GM18517 (cell line): ENCODE measurements at regions not wholly inside any gene's neighbourhood (a gene's known extent, or its start where the extent isn't known, plus 50 kb on each side); places are given as distances from the start of the nearest gene placed in this dataset.

Experiments
- ATAC-seq: cut with Tn5 transposase; IDR thresholded peaks from one replicate; pipeline ENCODE4 v1.9.1; 2021; ENCODE audit warnings: mild to moderate bottlenecking, moderate library complexity; ENCODE audit not compliant: unreplicated experiment

DNA sequence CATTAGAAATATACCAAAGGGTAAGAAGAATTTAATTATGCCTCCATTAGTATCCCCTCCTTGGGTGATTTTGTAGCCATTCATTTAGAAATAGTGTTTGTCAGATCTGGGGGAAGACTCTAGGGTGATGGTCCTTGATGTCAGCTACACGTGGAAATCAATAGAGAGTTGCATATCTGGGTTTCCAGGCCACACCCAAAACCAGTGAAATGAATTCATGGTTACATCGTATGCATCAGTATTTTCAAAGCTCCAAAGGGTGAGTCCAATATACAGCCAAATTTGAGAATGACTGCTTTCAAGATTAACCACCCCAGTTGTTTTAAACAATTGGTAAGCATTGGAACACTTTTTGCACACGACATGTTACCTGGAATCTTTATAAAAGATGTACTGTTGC, 173.4 kb upstream of the SGCD start:
- ATAC-seq = no peak

DNA sequence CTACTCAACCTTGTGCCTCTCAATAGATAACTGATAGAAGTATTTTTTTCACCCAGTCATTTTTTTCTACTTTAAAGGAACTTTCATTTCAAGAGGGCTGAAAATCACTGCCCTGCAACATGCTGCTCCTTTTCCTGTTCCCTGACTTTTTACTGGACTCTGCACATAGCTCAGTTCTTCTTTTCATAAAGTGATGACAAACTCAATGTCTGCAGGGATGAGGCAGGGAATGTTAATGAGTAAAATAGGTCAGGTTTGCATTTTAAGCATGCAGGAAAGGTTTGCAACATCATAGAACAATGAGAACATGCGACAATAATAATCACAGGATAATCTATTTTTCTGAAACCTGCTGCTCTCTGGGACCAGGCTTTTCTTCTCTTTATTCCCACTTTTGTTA, 172.2 kb upstream of the SGCD start:
- no peak for ATAC-seq

DNA sequence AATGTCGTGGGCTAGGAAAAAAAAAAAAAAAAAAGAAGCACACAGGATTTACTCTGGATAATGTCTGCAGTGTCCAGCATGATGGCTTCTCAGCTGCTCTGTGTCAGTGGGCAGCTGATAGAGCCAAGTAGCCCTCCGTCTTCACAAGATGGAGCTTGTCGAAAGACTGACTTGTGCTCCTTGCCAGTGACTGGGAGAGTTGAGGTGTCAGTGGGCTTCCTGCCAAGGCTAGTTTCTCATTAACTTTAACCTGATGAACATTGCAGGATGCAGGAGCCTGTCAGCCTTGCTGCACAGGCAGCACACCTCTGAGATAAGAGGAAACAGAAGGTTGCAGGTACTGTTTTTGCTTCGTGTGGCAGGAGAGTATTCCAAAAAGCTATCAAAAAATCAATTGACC, 171.4 kb upstream of the SGCD start:
- ATAC-seq = no peak

DNA sequence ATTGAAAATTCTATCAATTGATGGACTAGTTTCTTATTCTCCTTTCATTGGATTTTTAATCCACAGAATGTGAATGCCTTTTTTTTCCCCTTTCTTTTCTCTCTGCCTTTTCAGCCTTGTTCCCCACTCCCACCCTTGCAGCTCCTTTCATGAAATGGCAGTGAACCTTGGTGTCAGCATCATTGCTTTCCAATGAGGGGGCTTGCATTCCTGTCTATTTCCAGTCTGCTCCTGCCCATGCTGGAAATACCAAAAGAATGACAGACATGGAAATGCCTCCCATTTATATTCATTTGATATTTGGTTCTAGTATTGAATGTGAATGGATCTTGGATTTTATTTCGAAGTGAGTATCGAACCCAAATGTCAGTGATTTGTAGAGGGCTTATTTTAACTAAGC, 162.7 kb upstream of the SGCD start:
- ATAC-seq = no peak

DNA sequence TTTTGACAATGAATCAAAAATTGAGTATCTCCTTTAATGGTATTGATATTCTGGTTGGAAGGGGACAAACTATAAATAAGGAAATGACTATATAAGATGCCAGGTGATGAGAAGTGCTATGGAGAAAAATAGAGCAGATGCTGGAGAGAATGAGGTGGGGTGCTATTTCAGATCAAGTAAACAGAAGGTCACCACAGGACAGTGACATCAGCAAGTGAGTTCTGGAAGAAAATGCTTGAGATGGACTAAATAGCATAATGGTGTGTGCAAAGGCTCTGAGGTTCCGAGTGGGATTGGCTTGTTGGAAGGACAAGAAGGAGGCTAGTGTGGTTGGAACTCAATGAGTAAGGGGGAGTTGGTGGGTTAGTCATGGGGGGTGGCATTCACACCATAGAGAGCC, 157.5 kb upstream of the SGCD start:
- ATAC-seq = no peak

DNA sequence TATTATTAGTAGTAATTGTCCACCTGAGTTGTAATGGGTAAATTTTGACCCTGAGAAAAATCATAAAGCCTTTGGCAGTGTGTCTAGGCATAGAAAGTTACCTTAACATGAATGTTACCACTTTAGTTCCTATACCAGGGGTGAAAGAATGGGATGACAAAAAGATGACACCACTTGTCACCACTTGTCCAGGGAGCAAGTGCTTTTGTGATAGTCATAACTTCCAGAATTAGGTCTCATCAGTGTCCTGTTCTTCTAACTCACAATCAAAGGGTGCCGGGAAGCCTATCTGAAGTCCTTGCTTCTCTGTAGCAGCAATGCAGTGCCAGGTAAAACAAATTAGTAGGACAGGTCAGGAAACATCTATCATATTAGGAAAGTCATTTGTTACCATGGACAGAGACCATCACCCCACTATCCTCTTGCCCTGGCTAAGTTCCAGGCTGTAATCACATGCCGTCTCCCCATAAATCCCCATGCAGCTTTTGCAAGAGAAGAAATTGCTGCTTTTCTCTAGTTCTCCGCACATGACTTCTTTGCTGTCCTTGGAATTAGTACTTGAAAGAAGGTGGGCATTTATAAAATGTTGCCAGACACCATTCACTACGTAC, 156.5 kb upstream of the SGCD start:
- no peak for ATAC-seq

DNA sequence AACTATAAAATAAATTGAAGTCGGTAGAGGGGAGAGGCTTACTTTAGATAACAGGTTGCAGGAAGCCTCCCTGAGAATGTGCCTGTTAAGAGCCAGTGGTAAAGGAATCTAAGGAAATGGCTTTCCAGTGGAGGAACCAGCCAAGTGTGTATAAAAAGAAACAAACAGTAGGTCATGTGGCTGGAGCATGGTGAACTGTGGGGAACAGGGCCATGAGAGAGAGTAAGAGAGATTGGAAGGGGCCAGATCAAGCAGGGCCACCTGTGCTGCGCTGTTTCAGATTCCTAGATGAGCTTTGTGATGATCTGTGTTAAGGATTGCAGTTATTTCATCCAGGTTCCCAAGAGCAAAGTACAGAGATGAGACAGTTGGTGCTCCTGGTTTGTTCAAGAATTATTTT, 152.7 kb upstream of the SGCD start:
- ATAC-seq = no peak

DNA sequence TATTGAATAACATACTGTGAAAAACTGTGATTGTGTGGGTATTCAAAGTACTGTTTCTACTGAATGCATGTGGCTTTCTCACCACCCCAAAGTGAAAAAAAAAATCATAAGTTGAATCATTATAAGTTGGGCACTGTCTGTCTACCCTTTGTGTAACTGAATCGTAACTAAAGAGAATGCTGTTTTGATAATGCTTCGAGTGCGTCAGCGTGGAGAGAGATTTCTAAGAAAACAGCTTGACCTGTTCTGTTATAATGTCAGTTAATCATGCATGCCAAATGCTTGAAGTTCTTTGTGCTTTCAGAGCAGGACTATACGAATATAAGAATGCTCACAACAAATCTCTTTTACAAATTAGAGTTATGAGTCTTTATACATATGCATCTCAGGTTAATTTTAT, 148.8 kb upstream of the SGCD start:
- ATAC-seq = no peak

DNA sequence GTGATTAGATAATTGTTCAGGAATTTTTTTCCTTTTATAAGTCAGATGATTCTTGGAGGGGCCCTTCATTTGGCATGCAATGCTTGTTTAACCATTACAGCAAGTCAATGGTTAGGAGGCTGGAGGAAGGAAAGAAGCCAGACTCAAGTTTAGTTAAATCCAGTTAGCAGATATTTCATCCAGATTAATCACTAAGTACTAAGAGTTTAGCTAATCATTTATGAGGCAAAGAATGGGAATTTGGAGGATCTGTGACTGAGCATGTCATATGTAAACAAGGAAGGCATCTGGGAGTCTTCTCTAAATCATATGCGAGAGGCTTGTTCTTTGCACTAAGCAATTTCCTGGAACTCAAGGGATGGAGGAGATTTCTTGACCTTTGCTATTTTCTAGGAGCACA, 145.3 kb upstream of the SGCD start:
- no peak for ATAC-seq

DNA sequence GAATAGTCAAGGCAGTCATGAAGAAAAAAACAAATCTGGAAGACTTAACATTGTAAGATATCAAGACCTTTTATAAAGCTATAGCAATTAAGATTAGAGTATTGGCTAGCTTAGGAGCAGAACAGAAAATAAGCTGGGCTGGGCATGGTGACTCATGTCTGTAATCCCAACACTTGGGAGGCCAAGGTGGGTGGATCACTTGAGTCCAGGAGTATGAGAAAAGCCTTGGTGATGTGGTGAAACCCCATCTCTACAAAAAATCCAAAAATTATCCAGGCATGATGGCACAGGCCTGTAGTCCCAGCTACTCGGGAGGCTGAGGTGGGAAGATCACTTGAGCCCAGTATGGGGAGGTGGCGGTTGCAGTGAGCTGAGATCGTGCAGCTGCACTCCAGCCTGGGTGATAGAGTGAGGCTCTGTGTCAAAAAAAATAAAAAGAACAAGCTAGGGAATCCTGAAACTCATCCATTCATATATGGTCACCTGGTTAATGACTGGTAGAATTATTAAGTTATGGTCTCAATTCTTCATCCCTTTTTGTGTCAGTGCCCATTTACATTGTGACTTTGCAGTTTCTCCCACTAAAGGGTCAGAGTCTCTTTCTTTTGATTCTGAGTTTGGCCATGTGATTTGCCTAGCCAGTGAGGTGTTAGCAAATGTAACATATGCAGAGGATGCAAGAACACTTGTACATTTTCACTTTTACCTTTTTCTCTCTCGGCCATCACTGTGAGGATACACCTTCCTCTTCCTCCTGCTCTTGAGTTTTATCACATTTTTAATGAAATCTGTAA, 144.6 kb upstream of the SGCD start:
- ATAC-seq = no peak

DNA sequence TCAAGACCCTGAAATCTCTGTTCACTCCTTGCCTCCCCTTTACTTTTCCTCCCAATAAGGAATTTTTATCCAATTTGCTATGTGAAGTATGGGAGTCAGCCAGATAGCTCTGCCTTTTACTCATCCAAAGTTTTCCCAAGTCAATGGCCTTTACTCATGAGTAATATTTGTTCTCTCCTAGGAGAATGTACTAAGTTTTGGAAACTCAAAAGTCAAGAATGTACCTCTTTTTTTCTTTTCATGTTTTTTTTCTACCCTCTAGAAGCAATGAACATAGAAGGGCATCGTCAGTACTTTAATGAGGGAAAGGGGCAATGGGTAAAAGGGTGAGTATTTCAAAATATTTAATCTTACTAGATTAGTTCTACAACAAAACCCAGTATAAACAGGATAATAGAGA, 140.2 kb upstream of the SGCD start:
- ATAC-seq = no peak

DNA sequence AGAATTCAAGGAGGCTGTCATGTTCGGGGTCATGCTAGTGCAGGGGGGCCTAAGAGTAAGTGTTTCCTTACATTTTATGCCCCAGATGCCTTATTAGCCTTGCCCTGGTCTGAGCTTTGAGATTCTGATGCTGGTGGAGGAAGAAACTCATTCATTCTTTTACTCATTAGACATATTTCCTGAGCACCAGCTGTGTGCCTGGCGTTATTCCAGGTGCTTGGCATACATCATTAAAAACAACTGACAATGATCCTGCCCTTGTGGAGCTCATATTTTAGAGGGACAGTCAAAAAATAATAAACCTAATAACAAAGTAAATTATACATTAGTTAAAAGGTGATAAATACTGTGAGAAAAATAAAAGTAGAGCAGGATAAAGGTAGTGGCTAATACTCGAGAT, 138.9 kb upstream of the SGCD start:
- no peak for ATAC-seq

DNA sequence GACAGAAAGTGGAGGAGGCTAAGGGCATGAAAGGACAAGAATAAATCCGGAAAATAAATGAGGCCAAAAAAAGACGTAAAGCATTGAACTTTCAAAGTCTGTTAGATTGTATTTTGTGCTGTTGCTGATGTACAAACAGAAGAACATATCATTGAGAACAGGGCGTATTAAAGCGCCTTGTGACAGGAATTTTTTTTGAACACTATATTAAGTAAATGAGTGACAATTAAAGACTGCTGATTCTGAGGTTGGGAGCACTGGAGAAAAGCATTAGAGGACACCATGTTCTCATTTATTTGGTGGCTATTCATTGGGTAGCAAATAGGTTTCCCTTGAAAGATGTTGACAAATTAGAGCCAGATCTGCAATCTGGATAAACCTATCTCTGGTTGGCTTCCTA, 137.3 kb upstream of the SGCD start:
- no peak for ATAC-seq

DNA sequence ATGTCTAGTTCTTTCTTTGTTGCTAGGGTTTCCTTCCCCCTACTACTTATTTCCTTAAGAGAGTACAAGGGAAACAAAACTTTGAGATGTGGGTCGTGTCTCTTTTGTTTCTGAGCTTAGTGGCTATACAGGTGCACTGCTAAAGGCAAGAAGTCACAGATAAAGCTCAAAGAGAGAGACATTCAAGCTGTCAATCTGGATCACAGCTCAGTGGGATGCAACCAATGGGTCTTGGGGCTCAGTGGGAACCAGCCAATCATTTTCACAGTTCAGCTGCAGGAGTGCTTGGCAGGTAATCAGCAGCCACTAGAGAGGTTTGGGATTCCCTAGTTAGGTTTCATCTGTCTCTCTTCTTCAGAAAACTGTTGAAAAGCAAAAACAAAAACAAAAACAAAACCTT, 135.4 kb upstream of the SGCD start:
- ATAC-seq = no peak

DNA sequence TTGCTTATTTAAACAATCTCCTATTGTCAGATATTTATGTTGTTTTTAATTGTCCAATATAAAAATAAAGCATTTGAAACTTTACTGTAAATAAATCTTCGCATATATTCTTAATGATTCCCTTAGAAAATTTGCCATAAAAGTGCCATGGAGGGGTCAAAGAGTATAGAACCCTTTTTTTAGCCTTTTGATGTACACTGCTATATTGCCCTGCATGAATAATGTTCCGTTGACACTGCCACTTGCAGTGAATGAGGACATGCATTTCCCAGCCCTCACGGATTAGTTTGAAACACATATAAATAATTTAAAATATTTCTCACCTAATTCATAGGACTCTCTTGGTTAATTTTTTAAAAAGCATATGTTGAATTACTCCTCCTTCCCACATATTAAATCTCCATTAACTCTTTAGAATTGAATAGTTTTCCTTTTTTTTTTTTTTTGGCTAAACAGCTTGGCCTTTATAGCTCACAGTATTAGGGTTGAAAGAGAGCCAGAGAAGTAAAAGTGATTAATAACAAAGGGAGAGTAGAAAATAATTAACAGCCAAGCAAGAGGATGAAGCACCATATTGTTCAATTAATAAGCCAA, 129.8 kb upstream of the SGCD start:
- ATAC-seq = no peak

DNA sequence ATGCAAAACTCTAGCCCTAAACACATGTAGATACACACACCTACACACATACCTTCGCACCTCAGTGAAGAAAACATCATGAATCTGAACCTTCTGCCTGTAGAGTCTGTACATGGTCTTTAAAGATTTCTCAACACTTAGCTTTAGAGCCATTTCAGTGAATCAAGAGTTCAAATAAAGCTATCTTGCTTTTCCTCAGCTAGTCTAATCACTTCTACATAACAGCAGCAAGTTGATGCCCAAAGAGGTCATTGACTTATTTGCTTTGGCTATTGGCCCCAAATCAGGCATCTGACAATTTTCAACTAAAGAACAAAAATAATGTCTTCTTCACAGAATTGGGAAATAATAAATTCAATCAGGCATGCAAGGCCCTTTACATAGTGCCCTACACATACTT, 127.9 kb upstream of the SGCD start:
- no peak for ATAC-seq

DNA sequence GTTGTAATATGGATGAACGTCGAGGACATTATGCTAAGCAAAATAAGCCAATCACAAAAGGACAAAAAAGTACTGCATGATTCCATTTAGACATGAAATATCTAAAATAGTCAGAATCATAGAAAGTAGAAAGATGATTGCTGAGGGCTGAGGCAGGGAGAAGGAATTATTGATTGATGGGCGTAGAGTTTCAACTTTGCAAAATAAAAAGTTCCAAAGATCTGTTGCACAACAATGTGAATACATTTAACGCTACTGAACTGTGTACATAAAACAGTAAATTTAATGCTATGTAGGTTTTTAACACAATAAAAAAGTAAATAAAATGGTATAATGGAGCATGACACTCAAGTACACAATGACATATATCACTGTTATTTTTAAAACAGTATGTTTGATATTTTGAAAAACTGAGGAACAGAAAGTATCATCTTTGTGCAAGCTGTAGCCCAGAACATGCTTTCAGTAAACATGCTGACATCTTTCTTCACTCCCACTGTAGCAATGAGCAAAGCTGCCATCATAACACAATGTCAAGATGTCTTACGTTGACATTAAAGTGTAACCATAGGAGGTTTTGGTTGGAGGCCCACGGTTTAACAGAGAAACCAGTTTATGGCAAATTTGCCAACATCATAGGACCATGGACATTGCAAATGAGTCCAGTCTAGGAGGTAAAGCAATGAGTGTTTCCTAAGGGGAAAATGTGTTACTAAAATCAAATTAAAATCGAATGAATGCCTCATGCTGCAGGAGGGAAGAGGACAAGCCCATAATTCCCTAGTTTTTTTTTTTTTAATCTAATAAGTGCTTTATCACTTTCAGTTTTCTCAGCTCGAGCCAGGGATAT, 125.8 kb upstream of the SGCD start:
- ATAC-seq = no peak

DNA sequence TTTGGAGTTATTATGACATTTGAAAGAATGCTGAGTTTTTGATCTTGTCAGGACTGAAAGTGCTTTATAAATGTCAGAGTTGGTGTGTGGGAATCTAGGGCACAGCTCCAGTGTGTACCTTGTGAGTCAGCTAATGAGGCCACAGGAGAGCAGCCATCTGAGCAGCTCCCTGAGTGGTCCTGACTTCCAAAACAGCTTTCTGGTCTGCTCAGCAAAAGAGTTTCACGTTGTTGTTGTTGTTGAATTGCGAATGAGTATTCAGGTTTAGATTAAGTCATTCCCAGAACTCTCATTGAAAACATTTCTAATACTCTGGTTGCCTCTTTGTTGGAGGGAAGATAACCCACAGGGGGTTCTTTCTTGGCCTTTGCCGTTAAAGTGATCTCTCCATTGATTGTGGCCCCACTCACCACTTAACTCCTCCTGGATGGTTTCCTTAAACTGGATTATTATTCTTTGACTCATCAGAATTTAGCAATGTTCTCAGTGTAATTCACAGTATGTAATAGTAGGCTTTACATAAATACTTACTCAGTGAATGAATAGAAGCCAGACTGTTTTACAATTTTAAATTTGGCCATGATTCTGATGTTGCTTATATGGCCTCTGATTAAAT, 125.1 kb upstream of the SGCD start:
- no peak for ATAC-seq

DNA sequence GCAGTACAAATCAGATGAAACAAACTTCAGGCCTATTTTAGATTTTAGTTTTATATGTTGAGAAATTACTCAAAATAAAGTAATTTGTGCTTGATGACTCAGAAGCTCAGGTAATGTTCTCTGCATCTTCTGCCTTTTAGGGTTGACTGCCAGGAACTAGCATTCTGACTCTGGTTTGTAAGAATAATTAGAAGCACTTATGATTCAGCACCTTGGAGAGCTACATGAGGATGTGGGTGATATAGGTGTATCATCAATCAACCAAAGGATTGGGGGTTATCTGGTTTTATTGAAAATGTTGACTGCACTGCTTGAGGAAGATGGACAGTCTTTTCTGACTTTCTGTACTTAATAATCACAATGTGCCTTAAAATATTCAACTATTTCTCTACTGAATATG, 118.7 kb upstream of the SGCD start:
- no peak for ATAC-seq

DNA sequence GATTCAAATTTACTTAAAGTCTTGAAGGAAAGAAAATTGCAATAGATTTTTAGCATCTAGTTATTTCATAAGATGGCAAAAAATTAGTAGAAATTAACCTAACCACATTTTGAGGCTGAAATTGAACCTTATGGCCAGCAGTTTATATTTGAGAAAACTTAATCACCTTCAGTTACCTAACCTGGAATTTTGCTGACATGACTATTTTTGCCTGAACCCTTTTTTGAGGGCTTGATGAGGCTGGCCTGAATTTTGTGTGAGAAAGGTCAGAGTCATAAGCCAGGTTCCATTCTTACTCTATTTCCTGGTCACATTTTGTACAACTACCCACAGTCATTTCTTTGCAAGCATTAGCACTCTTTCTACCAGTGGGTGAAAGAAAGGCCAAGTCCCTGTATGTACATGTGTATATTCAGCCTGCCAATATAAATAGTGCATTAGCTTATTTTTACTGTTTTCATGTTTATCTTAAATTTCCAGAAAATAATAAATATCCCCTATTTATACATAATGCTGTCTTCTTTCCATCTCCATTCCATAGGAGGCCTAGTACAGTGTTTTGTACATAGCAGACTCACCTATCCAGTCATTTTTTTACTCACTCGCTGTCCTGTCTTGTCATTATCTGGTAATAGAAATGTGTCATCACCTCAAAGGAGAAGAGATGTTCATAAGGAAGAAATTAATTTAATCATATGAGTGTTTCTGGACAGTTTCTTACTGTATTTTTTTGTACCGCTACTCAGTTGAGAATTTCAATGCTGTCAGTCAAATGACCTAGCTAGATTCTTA, 108.4 kb upstream of the SGCD start:
- ATAC-seq = no peak
